ENCODE measurements at regions not wholly inside any gene's neighbourhood (a gene's known extent, or its start where the extent isn't known, plus 50 kb on each side); places are given as distances from the start of the nearest gene placed in this dataset.

DNA sequence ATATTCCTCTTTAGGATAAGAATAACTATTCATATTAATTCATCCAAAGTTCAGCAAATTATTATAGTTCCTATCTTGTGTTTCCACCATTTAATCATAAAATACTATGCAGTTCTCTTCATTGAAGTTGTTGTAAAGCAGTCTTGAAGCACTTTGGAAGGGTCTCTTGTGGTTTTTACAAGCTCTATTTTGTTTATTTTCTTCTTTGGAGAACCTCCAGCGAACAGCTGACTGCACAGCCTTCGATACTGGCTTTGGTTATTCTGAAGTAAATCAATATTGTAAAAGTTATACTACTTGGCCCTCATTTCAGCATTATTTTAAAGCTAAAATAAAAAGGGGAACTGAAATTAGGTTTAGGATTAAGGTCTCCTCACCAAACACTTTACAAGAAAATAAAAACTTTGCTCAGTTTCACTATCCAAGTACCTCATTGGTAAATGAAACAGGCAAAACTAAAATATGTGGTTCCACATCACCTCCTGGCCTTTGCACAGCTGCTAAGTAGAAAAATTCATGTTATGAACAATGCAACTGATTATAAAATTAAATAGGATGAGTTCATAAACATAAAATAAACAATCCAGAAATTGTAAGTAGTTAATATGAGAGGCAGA lies 1629.2 kb upstream of the ADGRL3 start:
- no peak for TF ChIP-seq POLR2A (IDR thresholded peaks at IDR 0.05; ENCODE audit: low read depth, low read length)
- TF ChIP-seq, protein P1, sequence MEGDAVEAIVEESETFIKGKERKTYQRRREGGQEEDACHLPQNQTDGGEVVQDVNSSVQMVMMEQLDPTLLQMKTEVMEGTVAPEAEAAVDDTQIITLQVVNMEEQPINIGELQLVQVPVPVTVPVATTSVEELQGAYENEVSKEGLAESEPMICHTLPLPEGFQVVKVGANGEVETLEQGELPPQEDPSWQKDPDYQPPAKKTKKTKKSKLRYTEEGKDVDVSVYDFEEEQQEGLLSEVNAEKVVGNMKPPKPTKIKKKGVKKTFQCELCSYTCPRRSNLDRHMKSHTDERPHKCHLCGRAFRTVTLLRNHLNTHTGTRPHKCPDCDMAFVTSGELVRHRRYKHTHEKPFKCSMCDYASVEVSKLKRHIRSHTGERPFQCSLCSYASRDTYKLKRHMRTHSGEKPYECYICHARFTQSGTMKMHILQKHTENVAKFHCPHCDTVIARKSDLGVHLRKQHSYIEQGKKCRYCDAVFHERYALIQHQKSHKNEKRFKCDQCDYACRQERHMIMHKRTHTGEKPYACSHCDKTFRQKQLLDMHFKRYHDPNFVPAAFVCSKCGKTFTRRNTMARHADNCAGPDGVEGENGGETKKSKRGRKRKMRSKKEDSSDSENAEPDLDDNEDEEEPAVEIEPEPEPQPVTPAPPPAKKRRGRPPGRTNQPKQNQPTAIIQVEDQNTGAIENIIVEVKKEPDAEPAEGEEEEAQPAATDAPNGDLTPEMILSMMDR (IDR thresholded peaks at IDR 0.05; ENCODE audit: extremely low read depth in 1 of 2, insufficient read depth in 1 of 2, low read depth in 1 of 2, low read length in 2 of 2) = no peak
- no peak for TF ChIP-seq POLR2AphosphoS5 (IDR thresholded peaks at IDR 0.05; ENCODE audit: insufficient read depth, low read depth, low read length)
- no peak for TF ChIP-seq EZH2 (IDR thresholded peaks at IDR 0.05; ENCODE audit: borderline replicate concordance, low read depth, low read length, severe bottlenecking)
- TF ChIP-seq FOS (IDR thresholded peaks at IDR 0.05; ENCODE audit: borderline replicate concordance, insufficient read depth, low read length) = no peak
- TF ChIP-seq, protein P2, sequence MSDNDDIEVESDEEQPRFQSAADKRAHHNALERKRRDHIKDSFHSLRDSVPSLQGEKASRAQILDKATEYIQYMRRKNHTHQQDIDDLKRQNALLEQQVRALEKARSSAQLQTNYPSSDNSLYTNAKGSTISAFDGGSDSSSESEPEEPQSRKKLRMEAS (IDR thresholded peaks at IDR 0.05; ENCODE audit: insufficient read depth, insufficient read length) = no peak
- no peak for TF ChIP-seq MYC (IDR thresholded peaks at IDR 0.05; ENCODE audit: low read depth, low read length)
- no peak for TF ChIP-seq GATA2 (IDR thresholded peaks at IDR 0.05; ENCODE audit: insufficient read depth, insufficient read length, low read depth, low read length)
